GM18520 (cell line): ENCODE measurements at regions not wholly inside any gene's neighbourhood (a gene's known extent, or its start where the extent isn't known, plus 50 kb on each side); places are given as distances from the start of the nearest gene placed in this dataset.

Experiments
- ATAC-seq: cut with Tn5 transposase; IDR thresholded peaks from one replicate; pipeline ENCODE4 v1.9.1; 2021; ENCODE audit not compliant: unreplicated experiment

DNA sequence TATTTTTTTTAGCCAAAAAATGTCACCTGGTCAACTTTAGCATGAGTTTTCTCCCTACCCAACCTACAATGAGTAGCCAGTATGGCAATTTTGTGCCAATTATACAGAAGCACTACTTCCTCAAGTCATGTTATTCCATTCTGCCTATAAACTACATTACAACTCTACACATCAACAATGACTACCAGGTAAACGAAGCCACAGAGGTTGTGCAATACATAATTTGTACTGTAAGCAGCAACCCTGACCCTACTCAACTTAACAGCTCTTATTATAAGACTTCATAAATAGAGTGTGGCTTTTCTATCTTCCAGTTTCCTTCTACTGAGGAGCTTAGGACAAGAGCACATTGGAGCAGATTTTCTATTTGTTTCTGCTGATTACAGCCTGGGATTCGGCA lies 160.5 kb downstream of the HS3ST1 start:
- ATAC-seq: no peak

DNA sequence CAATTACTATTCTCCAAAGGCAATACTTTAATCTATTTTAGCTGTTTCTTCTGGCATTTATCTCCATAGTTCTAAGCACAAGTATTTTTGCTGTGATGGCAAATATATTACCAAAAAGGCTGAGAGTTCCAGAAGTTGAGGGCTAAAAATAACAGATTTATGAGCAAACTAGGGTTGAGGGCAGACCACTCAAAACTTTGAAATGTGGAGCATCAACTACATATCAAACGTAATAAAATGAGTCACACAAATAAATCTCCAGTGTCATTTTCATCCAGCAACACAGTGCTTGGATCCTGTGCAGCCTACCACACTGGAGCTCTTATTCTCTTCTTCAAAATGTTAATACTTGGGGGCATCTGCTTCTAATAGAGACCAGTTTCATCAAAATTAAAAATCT lies 163.9 kb downstream of the HS3ST1 start:
- no peak for ATAC-seq

DNA sequence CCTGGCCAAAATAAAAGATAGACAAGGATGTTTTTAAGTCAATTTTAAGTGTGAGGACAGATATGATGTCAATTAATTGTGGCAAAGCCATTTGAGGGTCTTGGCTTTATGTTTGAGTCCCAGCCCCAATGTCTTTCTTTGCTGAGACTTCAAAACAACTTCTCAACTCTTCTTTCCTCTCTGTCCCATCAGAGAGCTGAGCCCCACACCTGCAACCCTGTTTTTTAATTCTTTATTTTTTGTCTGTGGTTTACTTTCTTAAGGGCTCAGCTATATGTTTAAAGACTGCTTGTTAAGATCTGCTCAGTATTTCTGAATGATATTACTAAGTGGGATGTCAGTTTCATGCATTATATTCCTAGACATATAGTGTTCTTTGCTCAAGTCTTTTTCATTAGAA lies 164.3 kb downstream of the HS3ST1 start:
- no peak for ATAC-seq

DNA sequence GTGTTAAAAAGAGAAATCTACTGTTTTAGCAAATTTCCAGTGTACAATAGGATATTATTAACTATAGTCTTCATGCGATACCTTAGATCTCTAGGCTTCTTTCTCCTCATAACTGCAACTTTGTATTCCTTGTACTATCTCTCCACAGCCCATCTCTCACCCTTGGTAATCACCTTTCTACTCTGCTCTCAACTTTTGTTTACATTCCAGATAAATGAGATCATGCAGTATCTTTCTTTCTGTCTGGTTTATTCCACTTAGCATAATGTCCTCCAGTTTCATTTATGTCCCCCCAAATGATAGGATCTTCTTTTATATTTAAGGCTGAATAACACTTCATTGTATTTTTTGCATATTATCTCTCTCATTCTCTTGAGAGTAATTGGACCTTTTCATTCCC lies 165.5 kb downstream of the HS3ST1 start:
- no peak for ATAC-seq

DNA sequence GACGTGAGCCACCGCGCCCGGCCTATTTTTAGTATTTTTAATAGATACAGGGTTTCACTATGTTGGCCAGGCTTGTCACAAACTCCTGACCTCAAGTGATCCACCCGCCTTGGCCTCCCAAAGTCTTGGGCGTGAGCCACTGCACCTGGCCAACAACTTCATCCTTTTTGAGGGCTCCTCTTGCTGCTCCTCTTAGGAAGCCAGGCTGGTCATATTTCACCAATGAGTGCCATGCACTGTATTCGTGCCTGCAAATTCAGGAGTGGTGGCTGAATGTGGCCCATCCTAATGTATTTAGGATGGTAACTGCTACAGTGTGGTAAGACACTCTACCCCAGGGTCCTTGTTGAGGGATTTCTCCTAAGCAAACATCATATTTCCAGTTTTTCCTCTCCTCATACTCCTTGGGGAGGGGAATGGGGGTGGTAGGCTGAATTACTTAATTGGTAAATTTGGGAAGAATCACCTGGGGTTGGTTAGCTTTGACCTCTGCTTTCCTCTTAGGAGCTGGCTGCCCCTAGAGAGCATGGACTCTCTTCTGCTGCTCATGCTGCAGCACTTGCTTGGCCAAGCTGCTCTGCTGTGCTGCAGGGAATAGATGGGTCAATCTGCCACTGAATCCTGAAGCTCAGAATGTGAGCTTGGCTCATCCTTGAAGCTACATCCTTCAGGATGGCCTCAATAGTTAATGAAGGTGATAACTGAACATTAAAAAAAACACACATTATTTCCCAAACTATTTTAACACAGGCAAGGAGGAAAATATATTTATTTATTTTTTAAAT lies 167.4 kb downstream of the HS3ST1 start:
- ATAC-seq: no peak

DNA sequence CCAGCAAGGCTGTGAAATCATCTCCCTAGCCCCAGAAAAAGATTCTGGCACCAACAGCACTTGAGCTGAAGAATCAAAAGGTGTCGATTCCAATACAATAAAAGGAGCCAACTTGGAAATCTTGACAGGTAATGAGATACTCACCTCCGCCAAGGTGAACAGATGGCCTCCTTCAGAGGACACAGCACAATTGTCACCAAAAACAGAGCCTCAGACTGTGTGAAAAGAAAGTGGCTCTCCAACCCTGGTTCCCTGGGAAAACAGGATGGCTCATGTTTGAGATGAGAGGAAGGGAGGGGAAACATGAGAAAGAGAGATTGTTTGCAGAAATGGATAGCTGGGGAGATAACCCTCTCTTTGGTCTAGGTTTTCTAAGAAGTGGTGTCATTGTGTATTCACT lies 168.9 kb downstream of the HS3ST1 start:
- ATAC-seq: no peak

DNA sequence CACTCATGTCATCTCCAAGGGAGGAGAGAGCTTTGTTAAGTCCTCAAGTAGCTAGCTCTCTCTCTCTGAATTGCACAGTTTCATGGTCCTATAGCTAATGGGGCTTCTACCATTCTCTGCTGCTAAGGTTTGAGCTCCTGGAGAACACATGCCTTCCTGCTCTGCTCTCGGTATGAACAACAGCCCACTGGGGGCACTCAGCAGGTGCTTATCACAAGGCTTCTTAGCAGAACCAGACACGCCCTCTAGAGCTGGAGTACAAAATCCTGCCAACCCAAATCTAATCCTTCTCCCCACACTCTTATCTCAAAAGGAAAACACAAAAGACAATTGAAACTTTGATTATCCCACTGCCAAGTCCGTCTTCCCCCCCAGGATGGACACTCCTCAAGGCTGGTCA lies 176.5 kb downstream of the HS3ST1 start:
- no peak for ATAC-seq

DNA sequence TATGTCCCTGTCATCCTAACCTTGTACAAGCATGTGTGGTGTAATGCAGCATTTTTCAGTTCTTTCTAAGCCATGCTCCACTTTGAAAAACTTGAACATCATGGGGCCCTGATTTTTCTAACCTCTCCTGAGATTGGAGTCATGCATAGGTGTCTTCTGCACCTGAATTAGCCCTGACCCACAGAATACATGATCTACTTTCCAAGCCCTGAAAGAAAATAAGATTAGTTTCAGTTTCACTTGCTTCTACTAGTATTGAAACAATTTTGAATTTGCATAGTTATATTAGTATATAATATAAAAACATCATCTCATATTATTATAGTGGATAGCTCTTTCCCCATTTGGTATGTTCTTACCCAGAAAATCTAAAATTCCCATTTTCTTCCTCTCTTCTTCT lies 178.2 kb downstream of the HS3ST1 start:
- no peak for ATAC-seq

DNA sequence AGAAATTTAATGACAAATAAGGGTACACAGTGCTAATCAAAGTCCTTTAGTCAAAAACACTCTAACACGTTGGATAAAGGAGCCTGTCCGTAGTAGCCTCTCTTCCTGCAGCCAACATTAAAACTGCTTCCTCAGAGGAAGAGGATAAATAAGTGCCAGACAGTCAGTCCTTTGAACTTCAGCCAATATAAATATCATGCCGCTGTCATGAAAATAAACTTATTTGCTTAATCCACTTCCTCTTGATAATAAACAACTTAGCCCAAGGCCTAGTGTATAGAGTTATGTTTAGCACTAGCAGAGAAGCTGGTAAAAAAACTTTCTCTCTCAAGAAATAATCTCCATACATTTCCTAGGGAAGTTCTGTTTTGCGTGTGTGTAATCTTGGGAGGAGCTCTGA lies 196.7 kb downstream of the HS3ST1 start:
- ATAC-seq: no peak

DNA sequence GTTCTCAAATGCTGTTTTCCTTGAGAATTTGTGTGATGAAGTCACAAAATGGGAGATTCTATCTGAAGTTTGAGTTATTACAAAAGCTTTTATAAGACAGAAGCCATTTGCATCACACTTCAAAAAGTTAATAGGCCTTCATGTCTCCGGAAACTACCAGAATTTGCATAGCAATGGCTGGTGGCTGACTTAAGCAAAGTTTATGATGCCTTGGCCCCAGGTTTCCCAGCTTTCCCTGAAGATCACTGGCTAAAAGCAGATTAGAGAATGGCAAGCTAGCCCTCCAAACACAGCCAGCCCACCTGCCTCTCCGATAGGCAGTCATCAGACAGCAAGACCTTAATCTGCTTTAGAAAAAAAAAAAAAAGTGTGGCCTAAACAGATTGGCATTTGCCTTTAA lies 197.8 kb downstream of the HS3ST1 start:
- no peak for ATAC-seq

DNA sequence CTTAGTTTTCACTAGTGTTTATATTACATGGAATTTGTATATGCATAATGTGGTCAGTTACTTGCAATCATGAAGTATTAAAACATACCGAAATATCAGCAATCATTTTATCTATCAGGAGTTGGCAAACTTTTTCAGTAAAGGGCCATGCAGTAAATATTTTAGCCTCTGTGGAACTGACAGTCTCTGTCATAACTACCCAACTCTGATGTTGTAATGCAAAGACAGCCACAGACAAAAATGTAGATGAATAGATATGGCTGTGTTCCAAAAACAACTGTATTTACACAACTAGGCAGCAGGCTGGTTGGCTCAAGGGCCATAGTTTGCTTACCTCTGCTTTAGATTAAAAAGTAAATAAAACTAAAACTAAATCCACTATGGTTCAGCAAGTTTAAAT lies 200.2 kb downstream of the HS3ST1 start:
- ATAC-seq: no peak

DNA sequence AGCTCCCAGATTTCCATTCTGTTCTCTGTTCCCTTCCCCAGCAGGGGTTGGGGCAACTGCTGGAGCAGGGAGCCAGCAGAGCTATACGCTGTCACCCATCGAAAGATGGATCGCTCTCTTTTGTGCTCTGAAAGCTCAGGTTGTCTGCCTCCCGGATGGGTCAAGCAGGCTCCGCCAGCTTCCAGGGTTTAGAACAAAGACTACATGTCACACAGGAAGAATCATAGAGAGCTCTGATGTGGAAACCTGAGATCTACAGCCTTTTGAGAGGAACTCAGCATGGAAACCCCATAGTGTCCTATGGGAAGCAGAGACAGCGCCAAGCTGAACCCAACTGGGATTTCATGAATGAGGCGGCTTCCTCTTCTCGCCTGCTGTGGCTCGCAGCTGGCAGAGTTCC lies 205.4 kb downstream of the HS3ST1 start:
- ATAC-seq: no peak

DNA sequence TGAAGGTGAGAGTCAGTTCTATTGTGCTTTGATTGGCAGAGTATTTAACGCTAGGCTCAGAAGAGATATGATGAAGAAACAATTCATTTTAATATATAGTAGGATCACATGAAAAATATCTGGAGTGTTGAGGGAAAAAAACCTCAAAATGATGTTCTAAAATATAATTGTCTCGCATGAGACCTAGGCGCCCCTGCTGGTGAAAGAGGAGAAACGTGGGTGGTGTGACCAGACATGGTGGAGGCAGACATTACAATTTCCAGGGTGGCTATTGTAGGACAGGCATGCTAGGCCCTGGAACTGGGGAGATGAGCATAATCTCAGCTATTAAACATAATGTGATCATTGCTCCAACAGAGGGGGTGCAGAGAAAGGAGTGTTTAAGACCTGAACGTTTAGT lies 210.0 kb downstream of the HS3ST1 start:
- no peak for ATAC-seq

DNA sequence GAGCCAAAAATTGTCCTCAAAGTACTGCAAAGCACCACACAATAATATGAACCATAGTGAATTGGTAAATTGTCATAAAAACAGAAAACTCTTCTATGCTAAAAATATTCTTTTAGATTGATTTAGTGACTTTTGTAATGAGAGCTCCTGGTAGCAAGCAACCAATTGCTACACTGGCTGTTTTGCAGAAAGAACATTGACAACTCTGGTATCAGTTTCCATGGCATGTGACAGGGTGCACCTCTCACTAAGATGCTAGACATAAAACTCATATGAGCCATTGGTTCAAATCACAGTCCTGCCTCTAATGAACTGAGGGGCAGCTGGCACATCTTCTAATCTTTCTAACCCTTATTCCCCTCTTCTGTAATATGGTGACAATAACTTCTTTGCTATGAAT lies 212.2 kb downstream of the HS3ST1 start:
- no peak for ATAC-seq

DNA sequence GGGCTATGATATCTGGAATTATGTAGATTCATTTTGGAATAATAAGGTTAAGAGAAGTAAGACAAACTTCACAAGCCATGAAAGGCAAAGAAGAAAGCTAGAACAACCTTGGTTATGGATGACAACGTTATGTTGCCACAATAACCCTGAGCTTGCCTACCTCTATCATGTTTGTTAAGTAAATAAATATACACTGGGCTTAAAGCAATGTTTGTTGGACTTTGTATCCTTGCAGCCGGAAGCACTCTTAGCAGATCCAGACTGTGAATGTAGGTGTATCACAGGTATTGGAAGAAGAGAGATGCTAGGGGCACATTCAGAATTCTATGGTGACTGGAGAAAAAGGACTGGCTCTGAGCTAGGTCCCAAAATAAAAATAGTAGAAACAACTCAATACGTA lies 214.4 kb downstream of the HS3ST1 start:
- no peak for ATAC-seq

DNA sequence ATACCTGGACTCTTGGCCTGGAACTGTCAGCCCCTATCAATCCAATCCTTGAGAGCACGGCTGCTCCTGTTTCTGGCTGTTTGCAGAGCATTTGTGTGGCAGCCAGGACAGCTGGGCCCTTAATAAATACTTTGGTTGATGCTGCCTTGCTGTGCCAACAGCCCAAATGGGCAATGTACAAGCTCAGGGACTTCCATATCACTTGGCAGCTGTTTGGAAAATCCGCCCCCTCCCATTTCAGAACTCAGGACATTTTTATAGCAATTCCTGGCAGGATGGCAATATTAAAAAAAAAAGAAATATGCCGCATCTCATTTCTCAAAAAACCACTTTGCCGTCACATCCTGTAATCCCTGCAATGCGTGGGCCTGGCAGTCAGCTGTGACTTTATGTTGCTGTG lies 218.9 kb downstream of the HS3ST1 start:
- ATAC-seq: no peak

DNA sequence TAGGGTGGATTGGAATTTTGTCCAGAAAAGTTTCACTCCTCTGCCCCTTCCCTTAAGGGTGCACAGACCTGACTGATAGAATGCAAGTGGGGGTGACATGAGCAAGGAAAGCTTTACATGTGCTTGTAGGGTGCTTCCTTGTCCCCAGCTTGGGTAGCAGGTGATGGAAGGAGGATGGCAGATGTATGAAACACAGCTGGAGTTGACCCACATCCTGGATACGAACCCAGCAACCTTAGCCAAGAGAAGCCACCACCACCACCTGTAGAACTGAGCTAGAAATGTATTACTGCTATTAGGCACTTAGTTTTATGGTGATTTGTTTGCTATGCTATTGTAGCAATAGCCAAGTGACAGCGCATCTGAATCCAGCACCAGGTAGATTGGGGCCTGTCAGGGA lies 227.4 kb downstream of the HS3ST1 start:
- no peak for ATAC-seq

DNA sequence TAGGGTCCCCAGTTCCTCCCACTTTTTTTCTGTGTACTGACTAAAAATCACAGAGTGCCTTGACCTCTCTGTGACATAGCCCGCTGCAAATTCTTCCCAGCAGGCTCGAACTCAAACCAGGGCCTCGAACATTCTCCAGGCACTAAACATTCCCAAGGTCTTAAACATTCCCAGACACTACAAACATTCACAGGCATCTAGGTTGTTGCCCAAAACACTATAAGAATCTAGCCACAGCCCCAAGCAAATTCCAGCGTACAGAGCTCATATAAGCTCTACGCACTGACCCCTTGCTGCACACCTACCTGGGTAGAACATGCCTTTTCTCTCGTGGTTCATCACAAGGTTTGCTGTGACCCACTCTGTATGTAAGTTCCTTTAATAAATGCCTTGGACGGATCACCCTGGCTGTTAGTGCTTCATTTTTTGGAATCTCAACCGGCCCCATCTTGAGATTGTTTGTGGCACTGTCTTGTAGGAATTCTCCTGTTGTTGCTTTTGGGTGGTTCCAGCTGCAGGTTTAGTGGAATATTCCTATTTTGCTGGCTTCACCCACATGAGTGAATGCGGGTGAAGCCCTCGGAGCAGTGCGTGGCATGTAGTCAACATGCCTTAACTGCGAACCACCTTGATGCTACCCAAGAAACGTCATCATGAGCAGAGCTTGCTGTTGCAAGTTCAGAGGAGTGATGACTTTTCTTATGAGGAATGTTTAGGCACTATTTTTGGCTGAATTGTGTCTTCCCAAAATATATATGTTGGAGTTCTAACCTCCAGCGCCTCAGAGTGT lies 230.0 kb downstream of the HS3ST1 start:
- no peak for ATAC-seq

DNA sequence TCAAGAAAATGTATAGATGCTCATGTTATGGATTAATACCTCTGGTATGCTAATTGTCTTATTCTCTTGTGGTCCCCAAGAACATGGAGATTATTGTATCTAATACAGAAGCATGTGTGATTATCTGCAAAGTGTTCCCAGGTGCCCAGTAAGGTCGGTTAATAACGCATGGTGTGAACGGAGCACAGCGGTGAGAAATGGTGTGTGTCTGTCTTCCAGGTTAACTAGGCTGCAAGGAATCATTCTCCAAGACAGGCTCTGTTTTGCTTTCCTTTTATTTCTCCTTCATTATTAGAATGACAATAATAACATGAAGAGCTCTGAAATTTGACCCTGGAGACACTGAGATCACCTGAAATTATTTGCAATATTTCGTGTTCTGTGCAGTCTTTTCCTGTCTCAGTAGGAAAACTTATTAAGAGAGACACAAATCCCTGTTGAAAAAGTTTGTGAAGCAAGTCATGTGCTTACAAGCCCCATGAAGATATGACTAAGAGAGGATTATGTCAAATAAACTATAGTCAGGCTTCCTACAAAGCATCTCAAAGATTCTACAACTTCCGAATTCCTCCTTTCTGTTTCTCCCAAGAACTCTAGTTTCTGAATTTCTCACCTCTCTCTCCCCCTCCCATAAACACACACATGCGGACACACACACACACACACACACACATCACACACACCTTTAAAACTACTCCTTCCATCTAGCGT lies 230.9 kb downstream of the HS3ST1 start:
- ATAC-seq: no peak

DNA sequence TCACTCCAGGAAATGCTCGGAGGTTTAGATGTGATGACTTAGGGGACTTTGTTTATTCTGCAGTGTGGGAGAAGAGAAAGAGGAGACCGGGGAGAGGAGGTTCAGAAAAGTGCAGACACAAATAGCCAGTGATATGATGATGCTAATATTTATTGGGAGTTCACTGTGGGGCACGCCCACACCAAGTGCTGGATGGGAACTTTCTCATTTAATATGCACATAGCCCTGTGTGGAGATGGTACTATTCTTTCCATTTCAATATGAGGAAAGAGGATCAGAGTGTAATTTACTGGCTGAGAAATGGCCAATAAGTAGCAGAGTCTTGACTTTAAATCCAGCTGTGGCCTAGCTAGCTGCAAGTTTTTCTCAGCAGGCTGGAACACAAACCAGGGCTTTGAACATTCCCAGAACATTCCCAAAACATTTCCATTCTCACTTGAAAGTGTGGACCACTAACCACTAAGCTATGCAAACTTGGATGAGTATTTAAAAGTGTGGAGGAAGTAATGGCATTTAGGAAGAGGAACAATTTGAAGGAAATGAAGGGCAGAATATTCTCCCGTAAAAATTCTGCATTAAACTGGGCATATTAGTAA lies 231.7 kb downstream of the HS3ST1 start:
- ATAC-seq: no peak

DNA sequence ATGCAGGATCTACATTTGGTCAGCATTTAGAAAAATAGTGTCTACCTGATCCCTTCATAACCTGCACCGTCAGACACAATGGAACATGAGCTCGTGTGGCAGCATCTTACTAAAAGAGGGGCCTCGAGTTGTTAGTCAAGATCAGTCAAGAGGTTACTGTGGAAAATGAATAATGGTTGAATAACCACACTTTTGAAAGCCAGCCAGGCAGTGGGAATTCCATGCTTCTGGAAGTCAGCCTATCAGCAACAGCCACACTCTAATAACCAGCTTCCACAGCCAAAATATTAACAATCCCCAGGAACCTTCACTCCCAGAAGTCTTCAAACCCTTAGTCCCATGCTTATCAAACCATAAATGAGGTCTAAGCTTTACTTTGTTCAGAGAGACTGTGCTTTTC lies 234.3 kb downstream of the HS3ST1 start:
- no peak for ATAC-seq

DNA sequence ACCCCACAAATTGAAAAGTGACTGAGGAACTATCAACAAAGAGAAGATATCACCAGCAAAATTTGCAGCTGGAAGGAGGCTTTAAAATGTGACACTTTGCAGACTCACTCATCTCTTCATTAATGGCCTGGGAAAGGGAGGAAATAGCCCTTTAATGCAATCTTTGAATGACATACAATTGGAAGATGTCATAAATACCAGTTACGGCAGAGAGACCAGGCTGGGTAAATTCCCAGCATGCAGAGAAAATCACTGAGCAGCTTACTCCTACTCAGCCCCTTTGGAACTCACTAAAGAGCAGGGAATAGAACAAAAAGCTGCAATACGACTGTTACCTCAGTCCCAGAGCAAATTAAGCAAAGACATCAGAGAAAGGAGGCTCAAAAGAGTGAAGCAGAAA lies 238.9 kb downstream of the HS3ST1 start:
- ATAC-seq: no peak
